OCI-LY1 (cell line): ENCODE measurements at regions not wholly inside any gene's neighbourhood (a gene's known extent, or its start where the extent isn't known, plus 50 kb on each side); places are given as distances from the start of the nearest gene placed in this dataset.

ENCODE experiments used
- CTCF ChIP-seq: fragments of 200-600 bp; sonication (generic), shearing (Covaris generic); IDR thresholded peaks from 2 replicates; pipeline ENCODE4 v1.5.1; 2017; ENCODE audit warnings: mild to moderate bottlenecking, antibody characterized with exemption, low read length, moderate library complexity, mixed read lengths
- EZH2 ChIP-seq: fragments of 200-600 bp; sonication (generic), shearing (Covaris generic); IDR thresholded peaks from 2 replicates; pipeline ENCODE4 v1.8.0; 2017; ENCODE audit warnings: borderline replicate concordance, mixed run types, mild to moderate bottlenecking, antibody characterized with exemption, low read length, moderate library complexity, mixed read lengths

- TF ChIP-seq CTCF (no peak), EZH2 (no peak)
These were observed 104.5 kb upstream of the CDH2 start for GRCh38 chr18:28281400-28281799.
